ENCODE measurements at regions not wholly inside any gene's neighbourhood (a gene's known extent, or its start where the extent isn't known, plus 50 kb on each side); places are given as distances from the start of the nearest gene placed in this dataset.

GRCh38 chr20:7736336-7736735 lies 203.9 kb downstream of the HAO1 start:
- CTCF ChIA-PET: no interaction called here
- no peak overlapping the region for H3K9ac ChIP-seq (ENCODE audit: low read length)

GRCh38 chr20:7741866-7742265 lies 198.4 kb downstream of the HAO1 start:
- H3K9ac ChIP-seq (ENCODE audit: low read length): no peak overlapping the region
- no peak overlapping the region for H3K4me2 ChIP-seq (replicated peaks; ENCODE audit: low read depth, low read length, poor library complexity, severe bottlenecking)
- Mint-ChIP-seq H3K4me3 (no peak overlapping the region), H3K9me3 (ENCODE audit: insufficient read depth) (peaks cover 7% of the 10 kb centered on the region), H3K27me3 (no peaks in the 10 kb centered on the region), H3K4me1 (no peaks in the 10 kb centered on the region), H3K27ac (no peak overlapping the region)
- no peak overlapping the region for H3K27ac ChIP-seq (ENCODE audit: low read length in 2 of 2)
- no peaks in the 10 kb centered on the region for H3K4me1 ChIP-seq (ENCODE audit: control insufficient read depth in 2 of 2, insufficient read depth in 2 of 2, low read length in 2 of 2)
- H3K9me3 ChIP-seq (ENCODE audit: control extremely low read depth in 1 of 3, control insufficient read depth in 2 of 3, insufficient read depth in 1 of 3, low read length in 2 of 3): no peaks in the 10 kb centered on the region
- TF ChIP-seq CTCF (IDR thresholded peaks at IDR 0.05) (no peak), EZH2 (IDR thresholded peaks at IDR 0.05; ENCODE audit: borderline replicate concordance, insufficient read depth, low read depth, low read length, poor library complexity, severe bottlenecking) (no peak)
- ATAC-seq (ENCODE audit: low read depth): no peak
- no peak overlapping the region for H2AFZ ChIP-seq (ENCODE audit: insufficient read depth, low read depth, low read length, poor library complexity, severe bottlenecking)
- no peak for DNase-seq
- no peaks in the 10 kb centered on the region for H4K20me1 ChIP-seq (ENCODE audit: control insufficient read depth, insufficient read depth, low read length, poor library complexity, severe bottlenecking)
- no peaks in the 10 kb centered on the region for H3K79me2 ChIP-seq (ENCODE audit: control insufficient read depth, insufficient read depth, low read length)
- POLR2A ChIA-PET: no interaction called here
- CTCF ChIA-PET: no interaction called here
- H3K36me3 ChIP-seq (replicated peaks in 1 of 2; ENCODE audit: control extremely low read depth in 1 of 2, control insufficient read depth in 1 of 2, extremely low read depth in 1 of 2, insufficient read depth in 2 of 2, low read length in 1 of 2): no peaks in the 10 kb centered on the region
- intact Hi-C loops (cut with micrococcal nuclease): no loop called here
- no peak overlapping the region for H3K4me3 ChIP-seq (ENCODE audit: control extremely low read depth in 1 of 5, extremely low read depth in 1 of 5, insufficient read depth in 1 of 5, low read depth in 2 of 5, low read length in 4 of 5)
- WGBS (ENCODE audit: insufficient coverage): 44% methylated on average over 1 of the region's 2 CpGs
- H3K27me3 ChIP-seq (replicated peaks in 1 of 4; ENCODE audit: control extremely low read depth in 1 of 4, control insufficient read depth in 3 of 4, insufficient read depth in 4 of 4, low read length in 3 of 4): no peaks in the 10 kb centered on the region

More at GRCh38 chr20:7736336-7736735, 203.9 kb downstream of the HAO1 start:
- Histone ChIP-seq H3K4me1 (ENCODE audit: control insufficient read depth in 2 of 2, insufficient read depth in 2 of 2, low read length in 2 of 2) (no peaks in the 10 kb centered on the region), H3K4me2 (replicated peaks; ENCODE audit: low read depth, low read length, poor library complexity, severe bottlenecking) (no peak overlapping the region), H4K20me1 (ENCODE audit: control insufficient read depth, insufficient read depth, low read length, poor library complexity, severe bottlenecking) (no peaks in the 10 kb centered on the region), H2AFZ (ENCODE audit: insufficient read depth, low read depth, low read length, poor library complexity, severe bottlenecking) (no peak overlapping the region), H3K79me2 (ENCODE audit: control insufficient read depth, insufficient read depth, low read length) (no peaks in the 10 kb centered on the region), H3K36me3 (replicated peaks in 1 of 2; ENCODE audit: control extremely low read depth in 1 of 2, control insufficient read depth in 1 of 2, extremely low read depth in 1 of 2, insufficient read depth in 2 of 2, low read length in 1 of 2) (no peaks in the 10 kb centered on the region), H3K27ac (ENCODE audit: low read length in 2 of 2) (no peak overlapping the region), H3K27me3 (replicated peaks in 1 of 4; ENCODE audit: control extremely low read depth in 1 of 4, control insufficient read depth in 3 of 4, insufficient read depth in 4 of 4, low read length in 3 of 4) (no peaks in the 10 kb centered on the region), H3K9me3 (ENCODE audit: control extremely low read depth in 1 of 3, control insufficient read depth in 2 of 3, insufficient read depth in 1 of 3, low read length in 2 of 3) (no peaks in the 10 kb centered on the region), H3K4me3 (ENCODE audit: control extremely low read depth in 1 of 5, extremely low read depth in 1 of 5, insufficient read depth in 1 of 5, low read depth in 2 of 5, low read length in 4 of 5) (no peak overlapping the region)
- Mint-ChIP-seq H3K27me3 (no peaks in the 10 kb centered on the region), H3K9me3 (ENCODE audit: insufficient read depth) (peaks cover 4% of the 10 kb centered on the region), H3K4me1 (no peaks in the 10 kb centered on the region), H3K27ac (no peak overlapping the region), H3K4me3 (no peak overlapping the region)
- TF ChIP-seq CTCF (IDR thresholded peaks at IDR 0.05) (no peak), EZH2 (IDR thresholded peaks at IDR 0.05; ENCODE audit: borderline replicate concordance, insufficient read depth, low read depth, low read length, poor library complexity, severe bottlenecking) (no peak)
- DNase-seq (no peak), ATAC-seq (ENCODE audit: low read depth) (no peak)
- intact Hi-C loops (cut with micrococcal nuclease): no loop called here
- POLR2A ChIA-PET: no interaction called here
- WGBS (ENCODE audit: insufficient coverage): no CpG with 5 or more reads among the region's 1 CpG

Measured in B cell (primary cell).